Panc1 (cell line): ENCODE measurements at regions not wholly inside any gene's neighbourhood (a gene's known extent, or its start where the extent isn't known, plus 50 kb on each side); places are given as distances from the start of the nearest gene placed in this dataset.

ENCODE experiments used
- ATAC-seq: fragments of 200-7000 bp; cut with Tn5 transposase; 2 replicates; pipeline ENCODE4 v1.9.1; 2020; ENCODE audit warnings: mild to moderate bottlenecking, moderate library complexity
- BruUV-seq: library from RNA; stranded (reverse); fragments of 400-500 nt; replicated peaks from 2 replicates; lab custom pipeline; 2021; lab: Mats Ljungman, UMichigan
- CTCF ChIA-PET: fragments of 300-600 bp; sonication (Branson Sonifier 250); formaldehyde crosslinking; loops from one replicate; lab custom pipeline; 2022; ENCODE audit warnings: antibody characterized with exemption; lab: Charles Lee
- POLR2A ChIA-PET: fragments of 300-600 bp; sonication (Branson Sonifier 250); formaldehyde crosslinking; loops from one replicate; lab custom pipeline; 2022; ENCODE audit warnings: antibody characterized with exemption; lab: Charles Lee
- DNase-seq: peaks from one replicate; pipeline ENCODE4 v3.0.0-alpha.2; 2010; ENCODE audit warnings: low read depth, low spot score
- H3K27ac ChIP-seq: 2 replicates; pipeline ENCODE4 v1.5.1; 2011; ENCODE audit warnings: mild to moderate bottlenecking, low read length, inconsistent platforms
- H3K27me3 ChIP-seq: fragments of 200-500 bp; sonication (Bioruptor generic); 2 replicates; pipeline ENCODE4 v1.6.0; 2014; ENCODE audit warnings: low read length, inconsistent platforms; ENCODE audit not compliant: control insufficient read depth, insufficient read depth
- H3K36me3 ChIP-seq: fragments of 200-500 bp; sonication (Bioruptor generic); 2 replicates; pipeline ENCODE4 v1.5.1; 2014; ENCODE audit warnings: inconsistent platforms, mild to moderate bottlenecking, low read length, moderate library complexity; ENCODE audit not compliant: control insufficient read depth, insufficient read depth
- H3K4me1 ChIP-seq: 2 replicates; pipeline ENCODE4 v1.5.1; 2011; ENCODE audit warnings: inconsistent platforms, mild to moderate bottlenecking, low read length, moderate library complexity; ENCODE audit not compliant: control insufficient read depth, insufficient read depth
- H3K4me3 ChIP-seq, 2 experiments: 2 replicates each; pipeline ENCODE4 v1.5.1; 2011 to 2012; ENCODE audit warnings: low read depth in 2 of 2, low read length in 2 of 2, mild to moderate bottlenecking in 2 of 2, inconsistent platforms in 1 of 2, moderate library complexity in 1 of 2
- H3K9me3 ChIP-seq: fragments of 200-500 bp; sonication (Bioruptor generic); 2 replicates; pipeline ENCODE4 v1.5.1; 2014; ENCODE audit warnings: low read depth, mild to moderate bottlenecking, inconsistent platforms, low read length, moderate library complexity; ENCODE audit not compliant: control insufficient read depth, insufficient read depth
- POLR2AphosphoS5 ChIP-seq: IDR thresholded peaks from 2 replicates; pipeline ENCODE4 v1.6.1; 2012; ENCODE audit warnings: mild to moderate bottlenecking, low read depth, low read length, moderate library complexity
- SIN3A ChIP-seq: IDR thresholded peaks from 2 replicates; pipeline ENCODE4 v1.6.1; 2012; ENCODE audit warnings: low read depth, mild to moderate bottlenecking, low read length, moderate library complexity, borderline replicate concordance; ENCODE audit not compliant: insufficient read depth
- TCF7L2 ChIP-seq: IDR thresholded peaks from 2 replicates; pipeline ENCODE4 v1.6.1; 2011; ENCODE audit warnings: mild to moderate bottlenecking, low read depth, low read length, inconsistent platforms
- in situ Hi-C: cut with HindIII; loops from 2 replicates; pipeline ENCODE4 v1.10.0; 2016; ENCODE audit warnings: low sequenced_read_pairs, low pct_unique_long_range_greater_than_20kb
- intact Hi-C: fragments of 100-400 bp; cut with micrococcal nuclease; formaldehyde crosslinking; loops from one replicate; pipeline ENCODE4 v1.10.0; 2022; ENCODE audit not compliant: unreplicated experiment
- TF ChIP-seq, protein P1 (sequence below): fragments of 450-650 bp; IDR thresholded peaks from 2 replicates; pipeline ENCODE4 v1.5.1; 2017; ENCODE audit warnings: mild to moderate bottlenecking
- TF ChIP-seq, protein P2 (sequence below), 2 experiments: IDR thresholded peaks; 2 replicates each; pipeline ENCODE4 v1.6.1; 2011 to 2012; ENCODE audit warnings: low read depth in 2 of 2, control low read depth in 1 of 2, low read length in 1 of 2, mild to moderate bottlenecking in 1 of 2, moderate library complexity in 1 of 2; ENCODE audit not compliant: insufficient read depth in 1 of 2

DNA sequence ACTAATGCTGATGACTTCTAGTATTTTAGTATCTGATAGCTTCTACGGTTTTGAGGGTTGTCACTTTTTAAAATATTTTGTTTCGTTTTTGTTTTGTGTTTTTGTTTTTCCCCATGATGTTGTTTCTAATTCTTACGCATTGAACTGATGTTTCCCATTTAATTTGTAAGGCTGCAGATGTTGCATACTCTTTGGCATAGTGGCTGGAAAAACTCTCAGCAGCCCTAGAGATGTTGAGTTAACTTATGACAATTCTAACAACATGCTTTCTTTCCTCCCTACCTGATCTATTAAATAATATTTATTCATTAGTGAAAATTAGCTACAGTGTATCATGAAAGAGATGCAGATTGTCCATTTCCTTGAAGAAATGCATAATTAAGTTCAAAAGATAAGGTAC, 559.3 kb upstream of the GRM7 start:
- CTCF ChIA-PET: no interaction called here
- Histone ChIP-seq H3K9me3 (no peaks in the 10 kb centered on the region), H3K27me3 (no peaks in the 10 kb centered on the region), H3K27ac (no peak overlapping the region), H3K36me3 (no peaks in the 10 kb centered on the region), H3K4me3 (no peak overlapping the region), H3K4me1 (no peaks in the 10 kb centered on the region)
- ATAC-seq (no peak), DNase-seq (no peak)
- POLR2A ChIA-PET: no interaction called here
- TF ChIP-seq SIN3A: no peak
- TF ChIP-seq TCF7L2: no peak
- TF ChIP-seq POLR2AphosphoS5: no peak
- TF ChIP-seq, protein P1, sequence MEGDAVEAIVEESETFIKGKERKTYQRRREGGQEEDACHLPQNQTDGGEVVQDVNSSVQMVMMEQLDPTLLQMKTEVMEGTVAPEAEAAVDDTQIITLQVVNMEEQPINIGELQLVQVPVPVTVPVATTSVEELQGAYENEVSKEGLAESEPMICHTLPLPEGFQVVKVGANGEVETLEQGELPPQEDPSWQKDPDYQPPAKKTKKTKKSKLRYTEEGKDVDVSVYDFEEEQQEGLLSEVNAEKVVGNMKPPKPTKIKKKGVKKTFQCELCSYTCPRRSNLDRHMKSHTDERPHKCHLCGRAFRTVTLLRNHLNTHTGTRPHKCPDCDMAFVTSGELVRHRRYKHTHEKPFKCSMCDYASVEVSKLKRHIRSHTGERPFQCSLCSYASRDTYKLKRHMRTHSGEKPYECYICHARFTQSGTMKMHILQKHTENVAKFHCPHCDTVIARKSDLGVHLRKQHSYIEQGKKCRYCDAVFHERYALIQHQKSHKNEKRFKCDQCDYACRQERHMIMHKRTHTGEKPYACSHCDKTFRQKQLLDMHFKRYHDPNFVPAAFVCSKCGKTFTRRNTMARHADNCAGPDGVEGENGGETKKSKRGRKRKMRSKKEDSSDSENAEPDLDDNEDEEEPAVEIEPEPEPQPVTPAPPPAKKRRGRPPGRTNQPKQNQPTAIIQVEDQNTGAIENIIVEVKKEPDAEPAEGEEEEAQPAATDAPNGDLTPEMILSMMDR: no peak
- TF ChIP-seq, protein P2, sequence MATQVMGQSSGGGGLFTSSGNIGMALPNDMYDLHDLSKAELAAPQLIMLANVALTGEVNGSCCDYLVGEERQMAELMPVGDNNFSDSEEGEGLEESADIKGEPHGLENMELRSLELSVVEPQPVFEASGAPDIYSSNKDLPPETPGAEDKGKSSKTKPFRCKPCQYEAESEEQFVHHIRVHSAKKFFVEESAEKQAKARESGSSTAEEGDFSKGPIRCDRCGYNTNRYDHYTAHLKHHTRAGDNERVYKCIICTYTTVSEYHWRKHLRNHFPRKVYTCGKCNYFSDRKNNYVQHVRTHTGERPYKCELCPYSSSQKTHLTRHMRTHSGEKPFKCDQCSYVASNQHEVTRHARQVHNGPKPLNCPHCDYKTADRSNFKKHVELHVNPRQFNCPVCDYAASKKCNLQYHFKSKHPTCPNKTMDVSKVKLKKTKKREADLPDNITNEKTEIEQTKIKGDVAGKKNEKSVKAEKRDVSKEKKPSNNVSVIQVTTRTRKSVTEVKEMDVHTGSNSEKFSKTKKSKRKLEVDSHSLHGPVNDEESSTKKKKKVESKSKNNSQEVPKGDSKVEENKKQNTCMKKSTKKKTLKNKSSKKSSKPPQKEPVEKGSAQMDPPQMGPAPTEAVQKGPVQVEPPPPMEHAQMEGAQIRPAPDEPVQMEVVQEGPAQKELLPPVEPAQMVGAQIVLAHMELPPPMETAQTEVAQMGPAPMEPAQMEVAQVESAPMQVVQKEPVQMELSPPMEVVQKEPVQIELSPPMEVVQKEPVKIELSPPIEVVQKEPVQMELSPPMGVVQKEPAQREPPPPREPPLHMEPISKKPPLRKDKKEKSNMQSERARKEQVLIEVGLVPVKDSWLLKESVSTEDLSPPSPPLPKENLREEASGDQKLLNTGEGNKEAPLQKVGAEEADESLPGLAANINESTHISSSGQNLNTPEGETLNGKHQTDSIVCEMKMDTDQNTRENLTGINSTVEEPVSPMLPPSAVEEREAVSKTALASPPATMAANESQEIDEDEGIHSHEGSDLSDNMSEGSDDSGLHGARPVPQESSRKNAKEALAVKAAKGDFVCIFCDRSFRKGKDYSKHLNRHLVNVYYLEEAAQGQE (IDR thresholded peaks at IDR 0.05; ENCODE audit: insufficient read depth in 1 of 2, low read depth in 2 of 2, low read length in 1 of 2): no peak
- no TSS peak for BruUV-seq
- intact Hi-C loops (no loop called here), in situ Hi-C loops (no loop called here)

DNA sequence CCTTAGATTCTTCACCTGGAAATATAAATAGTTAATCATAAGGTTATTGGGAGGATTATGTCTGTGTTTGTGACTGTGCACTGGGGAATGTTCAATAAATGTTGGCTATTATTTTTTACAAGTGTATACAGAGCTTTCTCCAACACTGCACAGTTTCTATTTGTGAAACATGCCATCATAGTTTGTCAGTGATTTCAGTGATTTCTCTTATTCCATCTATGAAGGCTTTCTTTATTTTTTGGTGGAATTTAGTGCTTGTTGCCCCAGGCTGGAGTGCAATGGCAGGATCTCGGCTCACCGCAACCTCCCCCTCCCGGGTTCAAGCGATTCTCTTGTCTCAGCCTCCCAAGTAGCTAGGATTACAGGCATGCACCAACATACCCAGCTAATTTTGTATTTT, 545.0 kb upstream of the GRM7 start:
- no peak overlapping the region for H3K4me3 ChIP-seq
- no TSS peak for BruUV-seq
- no peaks in the 10 kb centered on the region for H3K4me1 ChIP-seq
- ChIA-PET CTCF (no interaction called here), POLR2A (no interaction called here)
- no peaks in the 10 kb centered on the region for H3K27me3 ChIP-seq
- in situ Hi-C loops (no loop called here), intact Hi-C loops (no loop called here)
- DNase-seq (no peak), ATAC-seq (no peak)
- no peaks in the 10 kb centered on the region for H3K9me3 ChIP-seq
- TF ChIP-seq, protein P1: no peak
- no peak for TF ChIP-seq TCF7L2
- TF ChIP-seq, protein P2 (IDR thresholded peaks at IDR 0.05; ENCODE audit: insufficient read depth in 1 of 2, low read depth in 2 of 2, low read length in 1 of 2): no peak
- TF ChIP-seq POLR2AphosphoS5: no peak
- H3K36me3 ChIP-seq: no peaks in the 10 kb centered on the region
- no peak overlapping the region for H3K27ac ChIP-seq
